Astrocyte of the cerebellum (primary cell): ENCODE measurements at regions not wholly inside any gene's neighbourhood (a gene's known extent, or its start where the extent isn't known, plus 50 kb on each side); places are given as distances from the start of the nearest gene placed in this dataset.

ENCODE experiments used
- DNase-seq: peaks from one replicate; pipeline ENCODE4 v3.0.0-alpha.2; 2011; ENCODE audit warnings: low read depth
- H3K4me3 ChIP-seq: 2 replicates; pipeline ENCODE4 v1.5.1; 2011; ENCODE audit warnings: mild to moderate bottlenecking, low read depth, low read length, moderate library complexity
- in situ Hi-C: cut with HindIII; loops from 2 replicates; pipeline ENCODE4 v1.10.0; 2017; ENCODE audit warnings: low sequenced_read_pairs
- TF ChIP-seq, protein P1 (sequence below): IDR thresholded peaks from 2 replicates; pipeline ENCODE4 v1.5.1; 2012; ENCODE audit warnings: low read length, low read depth, moderate library complexity, mild to moderate bottlenecking; ENCODE audit errors: missing control alignments

DNA sequence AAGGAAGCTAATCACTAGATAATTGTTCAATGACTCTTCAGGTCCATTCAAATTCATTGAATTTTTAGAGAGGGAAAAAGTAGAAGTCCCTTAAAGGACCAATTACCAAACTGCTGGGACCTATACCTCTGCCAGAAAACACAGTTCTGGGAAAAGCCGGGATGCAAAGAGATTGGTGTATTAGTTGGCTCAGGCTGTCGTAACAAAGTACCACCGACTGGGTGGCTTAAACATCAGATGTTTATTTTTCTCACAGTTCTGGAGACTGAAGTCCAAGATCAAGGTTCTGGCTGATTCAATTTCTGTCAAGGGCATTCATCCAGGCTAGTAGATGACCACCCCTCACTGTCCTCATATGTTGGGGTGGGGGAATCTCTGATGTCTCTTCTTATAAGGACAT is 177.1 kb upstream of the FSTL4 start:
- DNase-seq: no peak
- in situ Hi-C loops: no loop called here
- TF ChIP-seq, protein P1, sequence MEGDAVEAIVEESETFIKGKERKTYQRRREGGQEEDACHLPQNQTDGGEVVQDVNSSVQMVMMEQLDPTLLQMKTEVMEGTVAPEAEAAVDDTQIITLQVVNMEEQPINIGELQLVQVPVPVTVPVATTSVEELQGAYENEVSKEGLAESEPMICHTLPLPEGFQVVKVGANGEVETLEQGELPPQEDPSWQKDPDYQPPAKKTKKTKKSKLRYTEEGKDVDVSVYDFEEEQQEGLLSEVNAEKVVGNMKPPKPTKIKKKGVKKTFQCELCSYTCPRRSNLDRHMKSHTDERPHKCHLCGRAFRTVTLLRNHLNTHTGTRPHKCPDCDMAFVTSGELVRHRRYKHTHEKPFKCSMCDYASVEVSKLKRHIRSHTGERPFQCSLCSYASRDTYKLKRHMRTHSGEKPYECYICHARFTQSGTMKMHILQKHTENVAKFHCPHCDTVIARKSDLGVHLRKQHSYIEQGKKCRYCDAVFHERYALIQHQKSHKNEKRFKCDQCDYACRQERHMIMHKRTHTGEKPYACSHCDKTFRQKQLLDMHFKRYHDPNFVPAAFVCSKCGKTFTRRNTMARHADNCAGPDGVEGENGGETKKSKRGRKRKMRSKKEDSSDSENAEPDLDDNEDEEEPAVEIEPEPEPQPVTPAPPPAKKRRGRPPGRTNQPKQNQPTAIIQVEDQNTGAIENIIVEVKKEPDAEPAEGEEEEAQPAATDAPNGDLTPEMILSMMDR: no peak
- no peak overlapping the region for H3K4me3 ChIP-seq

DNA sequence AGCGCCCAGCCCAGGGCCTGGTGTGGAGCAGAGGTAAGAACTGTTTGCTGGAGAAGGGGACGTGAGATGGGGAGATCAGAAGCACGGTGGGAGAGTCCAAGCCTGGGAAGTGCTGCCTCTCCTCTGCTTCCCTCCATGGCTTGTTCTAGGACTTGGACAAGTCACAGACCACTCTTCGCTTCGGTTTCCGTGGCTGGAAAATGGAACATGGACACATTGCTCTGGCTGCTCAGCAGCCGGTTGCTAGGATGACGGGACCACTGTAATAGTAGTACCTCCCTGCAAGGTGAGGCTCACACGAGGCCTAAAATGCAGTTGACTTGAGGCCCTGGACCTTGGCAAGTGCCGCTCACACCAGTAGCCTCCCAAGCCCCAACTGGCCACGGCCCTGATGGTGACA is 175.8 kb upstream of the FSTL4 start:
- H3K4me3 ChIP-seq: no peak overlapping the region
- TF ChIP-seq, protein P1: no peak
- in situ Hi-C loops: no loop called here
- DNase-seq: no peak

DNA sequence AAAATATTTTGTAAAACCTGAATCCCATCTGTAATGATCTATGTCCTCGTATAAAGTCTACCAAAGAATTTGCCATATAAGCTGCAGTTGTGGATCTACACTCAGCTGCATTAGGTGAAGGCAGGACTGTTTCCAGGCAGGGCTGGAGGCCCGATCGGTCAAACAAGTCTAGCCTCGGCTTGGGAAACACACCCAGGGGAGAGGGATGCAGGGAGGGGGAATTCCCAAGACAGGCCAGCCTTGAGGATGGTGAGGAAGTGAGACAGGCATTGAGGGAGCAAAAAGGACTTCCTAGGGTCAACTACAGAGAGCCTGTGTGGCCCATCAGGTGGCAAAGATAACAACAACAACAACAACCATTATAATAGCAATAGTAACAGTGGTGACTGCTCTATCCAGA is 174.1 kb upstream of the FSTL4 start:
- TF ChIP-seq, protein P1: no peak
- DNase-seq: no peak
- H3K4me3 ChIP-seq: no peak overlapping the region
- in situ Hi-C loops: no loop called here

DNA sequence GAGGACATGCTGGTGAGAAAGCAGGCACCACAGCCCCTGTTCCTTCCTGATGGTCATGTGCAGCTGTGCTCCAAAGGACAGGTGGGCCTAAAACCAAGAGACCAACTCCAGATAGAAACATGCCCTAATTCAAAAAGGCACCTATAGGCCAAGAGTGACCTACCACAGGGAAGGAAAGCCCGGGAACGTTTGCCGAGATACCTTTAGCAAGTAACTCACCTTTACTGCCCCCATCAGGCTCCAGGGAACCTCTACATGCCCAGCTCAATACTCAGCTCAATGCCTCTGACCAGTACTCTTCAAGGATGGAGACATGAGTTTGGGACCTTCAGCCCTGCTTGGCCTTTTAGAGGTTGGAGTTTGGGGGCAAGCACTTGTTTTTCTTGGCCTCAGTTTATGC is 172.8 kb upstream of the FSTL4 start:
- no peak overlapping the region for H3K4me3 ChIP-seq
- TF ChIP-seq, protein P1: no peak
- DNase-seq: no peak
- in situ Hi-C loops: no loop called here

DNA sequence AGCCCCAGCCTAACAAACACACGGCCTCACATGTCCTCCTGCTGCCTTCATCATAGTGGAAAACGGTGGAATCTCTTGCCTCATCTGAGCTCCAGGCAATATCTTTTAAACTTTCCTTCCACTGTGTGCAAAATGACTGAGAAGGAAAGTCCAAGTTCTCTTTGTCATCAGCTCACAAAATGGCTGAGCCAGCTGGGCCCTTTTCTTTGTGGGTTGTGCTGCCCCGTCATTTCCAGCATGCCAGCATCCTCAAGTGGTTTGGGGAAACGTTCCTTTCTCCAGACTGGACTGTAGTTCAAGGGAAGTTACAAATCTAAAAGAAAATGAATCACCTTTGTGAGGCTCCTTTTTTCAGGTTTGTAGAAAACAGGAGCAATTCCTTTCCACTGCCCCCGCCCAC is 171.1 kb upstream of the FSTL4 start:
- TF ChIP-seq, protein P1: no peak
- DNase-seq: no peak
- in situ Hi-C loops: no loop called here
- H3K4me3 ChIP-seq: no peak overlapping the region

DNA sequence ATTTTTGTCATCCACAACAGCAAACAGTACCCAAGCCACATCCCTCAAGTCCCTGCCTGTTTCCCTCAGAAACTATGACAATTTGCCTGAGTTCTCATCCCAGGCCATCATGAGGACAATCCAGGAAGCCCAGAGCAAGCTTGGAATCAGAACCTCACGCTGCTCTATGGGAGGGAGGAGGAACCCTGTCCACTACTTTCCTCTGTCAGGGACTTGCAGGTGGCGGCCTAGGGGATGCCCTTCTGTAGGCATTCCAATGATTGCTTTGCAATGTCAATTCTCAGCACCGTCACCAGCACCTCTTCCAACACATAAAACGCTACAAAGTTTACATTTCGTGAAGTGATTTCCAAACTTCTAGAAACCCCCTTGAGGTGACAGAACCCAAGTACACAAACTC is 170.4 kb upstream of the FSTL4 start:
- TF ChIP-seq, protein P1: no peak
- DNase-seq: no peak
- H3K4me3 ChIP-seq: no peak overlapping the region
- in situ Hi-C loops: no loop called here
